Glutamatergic neuron (in vitro differentiated cells): ENCODE measurements at regions not wholly inside any gene's neighbourhood (a gene's known extent, or its start where the extent isn't known, plus 50 kb on each side); places are given as distances from the start of the nearest gene placed in this dataset.
"Not testable (repeated sequence)": the region's sequence is repeated elsewhere in the genome, so short reads cannot be mapped to it uniquely, and the experiment has no call there.

Source experiments
- DNase-seq: peaks from one replicate; pipeline ENCODE4 v3.0.0; 2022
- H3K27ac Mint-ChIP-seq: one replicate; pipeline ENCODE4 v1.8.0; 2020; ENCODE audit warnings: mild to moderate bottlenecking, mixed read lengths, inconsistent platforms; ENCODE audit not compliant: unreplicated experiment
- H3K27me3 Mint-ChIP-seq: one replicate; pipeline ENCODE4 v1.8.0; 2020; ENCODE audit warnings: mild to moderate bottlenecking, moderate library complexity, mixed read lengths, inconsistent platforms; ENCODE audit not compliant: unreplicated experiment
- H3K36me3 Mint-ChIP-seq: one replicate; pipeline ENCODE4 v1.8.0; 2020; ENCODE audit warnings: mild to moderate bottlenecking, mixed read lengths, inconsistent platforms; ENCODE audit not compliant: unreplicated experiment
- H3K4me1 Mint-ChIP-seq: one replicate; pipeline ENCODE4 v1.8.0; 2020; ENCODE audit warnings: mild to moderate bottlenecking, low read depth, mixed read lengths, inconsistent platforms; ENCODE audit not compliant: unreplicated experiment
- H3K4me3 Mint-ChIP-seq: one replicate; pipeline ENCODE4 v1.8.0; 2020; ENCODE audit warnings: mild to moderate bottlenecking, mixed read lengths, inconsistent platforms; ENCODE audit not compliant: unreplicated experiment
- H3K9me3 Mint-ChIP-seq: one replicate; pipeline ENCODE4 v1.8.0; 2020; ENCODE audit warnings: mild to moderate bottlenecking, moderate library complexity, mixed read lengths, inconsistent platforms; ENCODE audit not compliant: unreplicated experiment
- TF ChIP-seq, protein P1 (sequence below): fragments of 200-600 bp; sonication (generic); IDR thresholded peaks from one replicate; pipeline ENCODE4 v1.5.0; 2021; ENCODE audit not compliant: partially characterized antibody, unreplicated experiment

GRCh38 chr4:160423879-160424451 is 1321.1 kb downstream of the RAPGEF2 start:
- no peak overlapping the region for H3K4me3 Mint-ChIP-seq
- no peaks in the 10 kb centered on the region for H3K27me3 Mint-ChIP-seq
- H3K4me1 Mint-ChIP-seq: no peaks in the 10 kb centered on the region
- H3K9me3 Mint-ChIP-seq: peaks cover 2% of the 10 kb centered on the region
- TF ChIP-seq, protein P1, sequence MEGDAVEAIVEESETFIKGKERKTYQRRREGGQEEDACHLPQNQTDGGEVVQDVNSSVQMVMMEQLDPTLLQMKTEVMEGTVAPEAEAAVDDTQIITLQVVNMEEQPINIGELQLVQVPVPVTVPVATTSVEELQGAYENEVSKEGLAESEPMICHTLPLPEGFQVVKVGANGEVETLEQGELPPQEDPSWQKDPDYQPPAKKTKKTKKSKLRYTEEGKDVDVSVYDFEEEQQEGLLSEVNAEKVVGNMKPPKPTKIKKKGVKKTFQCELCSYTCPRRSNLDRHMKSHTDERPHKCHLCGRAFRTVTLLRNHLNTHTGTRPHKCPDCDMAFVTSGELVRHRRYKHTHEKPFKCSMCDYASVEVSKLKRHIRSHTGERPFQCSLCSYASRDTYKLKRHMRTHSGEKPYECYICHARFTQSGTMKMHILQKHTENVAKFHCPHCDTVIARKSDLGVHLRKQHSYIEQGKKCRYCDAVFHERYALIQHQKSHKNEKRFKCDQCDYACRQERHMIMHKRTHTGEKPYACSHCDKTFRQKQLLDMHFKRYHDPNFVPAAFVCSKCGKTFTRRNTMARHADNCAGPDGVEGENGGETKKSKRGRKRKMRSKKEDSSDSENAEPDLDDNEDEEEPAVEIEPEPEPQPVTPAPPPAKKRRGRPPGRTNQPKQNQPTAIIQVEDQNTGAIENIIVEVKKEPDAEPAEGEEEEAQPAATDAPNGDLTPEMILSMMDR: no peak
- no peaks in the 10 kb centered on the region for H3K36me3 Mint-ChIP-seq
- H3K27ac Mint-ChIP-seq: no peak overlapping the region
- no peak for DNase-seq

- TF ChIP-seq, protein P1: no peak
- H3K4me1 Mint-ChIP-seq: no peaks in the 10 kb centered on the region
- no peaks in the 10 kb centered on the region for H3K27me3 Mint-ChIP-seq
- no peak overlapping the region for H3K4me3 Mint-ChIP-seq
- no peak for DNase-seq
- H3K9me3 Mint-ChIP-seq: peaks cover 2% of the 10 kb centered on the region
- H3K27ac Mint-ChIP-seq: no peak overlapping the region
- no peaks in the 10 kb centered on the region for H3K36me3 Mint-ChIP-seq
Observed at GRCh38 chr4:160426233-160426632, 1323.4 kb downstream of the RAPGEF2 start.

DNA sequence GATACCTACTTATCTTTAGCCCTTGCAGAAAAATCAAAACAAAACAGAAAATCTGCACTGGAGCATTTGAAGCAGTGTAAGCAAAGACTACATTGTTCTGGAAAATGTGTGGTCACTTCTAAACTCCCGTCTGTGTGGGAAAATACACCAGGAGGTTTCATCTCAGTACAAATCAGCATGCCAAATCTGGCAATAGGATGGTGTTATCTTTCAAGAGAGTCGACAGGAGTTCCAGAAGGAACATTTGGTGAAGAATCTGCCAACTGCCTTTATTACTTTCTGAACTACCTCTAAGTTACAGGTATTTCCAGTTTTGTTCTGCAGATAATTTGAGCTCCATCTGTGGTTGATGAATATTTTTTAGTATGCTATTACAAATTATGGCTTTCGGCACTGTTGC is 1348.0 kb downstream of the RAPGEF2 start:
- H3K36me3 Mint-ChIP-seq: no peaks in the 10 kb centered on the region
- H3K9me3 Mint-ChIP-seq: no peaks in the 10 kb centered on the region
- no peak overlapping the region for H3K27ac Mint-ChIP-seq
- no peak for DNase-seq
- no peaks in the 10 kb centered on the region for H3K4me1 Mint-ChIP-seq
- no peak overlapping the region for H3K4me3 Mint-ChIP-seq
- H3K27me3 Mint-ChIP-seq: peaks cover 4% of the 10 kb centered on the region
- TF ChIP-seq, protein P1: no peak

DNA sequence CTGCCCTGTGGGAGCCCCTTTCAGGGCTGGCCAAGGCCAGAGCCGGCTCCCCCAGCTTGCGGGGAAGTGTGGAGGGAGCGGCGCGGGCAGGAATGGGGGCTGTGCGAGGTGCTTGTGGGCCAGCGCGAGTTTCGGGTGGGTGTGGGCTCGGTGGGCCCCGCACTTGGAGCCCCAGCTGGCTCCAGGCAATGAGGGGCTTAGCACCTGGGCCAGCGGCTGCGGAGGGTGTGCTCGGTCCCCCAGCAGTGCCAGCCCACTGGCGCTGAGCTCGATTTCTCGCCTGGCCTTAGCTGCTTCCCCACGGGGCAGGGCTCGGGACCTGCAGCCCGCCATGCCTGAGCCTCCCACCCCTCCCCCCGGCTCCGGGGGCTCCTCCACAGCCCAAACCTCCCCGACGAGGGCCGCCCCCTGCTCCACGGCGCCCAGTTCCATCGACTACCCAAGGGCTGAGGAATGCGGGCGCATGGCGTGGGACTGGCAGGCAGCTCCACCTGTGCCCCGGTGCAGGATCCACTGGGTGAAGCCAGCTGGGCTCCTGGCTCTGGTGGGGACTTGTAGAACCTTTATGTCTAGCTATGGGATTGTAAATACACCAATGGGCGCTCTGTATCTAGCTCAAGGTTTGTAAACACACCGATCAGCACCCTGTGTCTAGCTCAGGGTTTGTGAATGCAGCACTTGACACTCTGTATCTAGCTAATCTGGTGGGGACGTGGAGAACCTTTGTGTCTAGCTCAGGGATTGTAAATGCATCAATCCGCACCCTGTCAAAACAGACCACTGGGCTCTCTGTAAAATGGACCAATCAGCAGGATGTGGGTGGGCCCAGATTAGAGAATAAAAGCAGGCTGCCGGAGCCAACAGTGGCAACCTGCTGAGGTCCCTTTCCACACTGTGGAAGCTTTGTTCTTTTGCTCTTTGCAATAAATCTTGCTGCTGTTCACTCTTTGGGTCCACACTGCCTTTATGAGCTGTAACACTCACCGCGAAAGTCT is 1379.1 kb downstream of the RAPGEF2 start:
- H3K4me1 Mint-ChIP-seq, H3K27me3 Mint-ChIP-seq, H3K36me3 Mint-ChIP-seq, H3K27ac Mint-ChIP-seq, H3K9me3 Mint-ChIP-seq, DNase-seq, H3K4me3 Mint-ChIP-seq: not testable (repeated sequence)

GRCh38 chr4:160485071-160485687 is 1382.3 kb downstream of the RAPGEF2 start:
- Mint-ChIP-seq H3K36me3 (peaks cover 6% of the 10 kb centered on the region), H3K27me3 (no peaks in the 10 kb centered on the region), H3K9me3 (no peaks in the 10 kb centered on the region), H3K4me1 (no peaks in the 10 kb centered on the region), H3K27ac (no peak overlapping the region), H3K4me3 (no peak overlapping the region)
- TF ChIP-seq, protein P1: no peak
- DNase-seq: no peak
